Gastrocnemius medialis (tissue), 4 donors: ENCODE measurements at regions not wholly inside any gene's neighbourhood (a gene's known extent, or its start where the extent isn't known, plus 50 kb on each side); places are given as distances from the start of the nearest gene placed in this dataset.

Source experiments
- CTCF ChIP-seq, 5 experiments: fragments of 450-650 bp in 3 of 5; fragments of 200-600 bp in 2 of 5; sonication (generic) in 2 of 5; IDR thresholded peaks in 4 of 5; conservative IDR thresholded peaks in 1 of 5; 1 replicate in 4 of 5; 2 replicates in 1 of 5; pipeline ENCODE4 v1.5.1; 2016 to 2019; ENCODE audit warnings: antibody characterized with exemption in 5 of 5, mild to moderate bottlenecking in 3 of 5, moderate library complexity in 3 of 5
- POLR2A ChIP-seq, 2 donors: fragments of 450-650 bp; IDR thresholded peaks; one replicate each; pipeline ENCODE4 v1.6.1; 2017; ENCODE audit warnings: antibody characterized with exemption in 2 of 2, mild to moderate bottlenecking in 2 of 2, moderate library complexity in 2 of 2

- TF ChIP-seq POLR2A (IDR thresholded peaks at IDR 0.05) (no peak), CTCF (IDR thresholded peaks at IDR 0.05 in 4 of 5, conservative IDR thresholded peaks at IDR 0.05 in 1 of 5) (no peak)
Measured at GRCh38 chr13:33415822-33416221, 130.3 kb upstream of the STARD13 start.
